Subcutaneous abdominal adipose tissue (tissue), 5 donors: ENCODE measurements at regions not wholly inside any gene's neighbourhood (a gene's known extent, or its start where the extent isn't known, plus 50 kb on each side); places are given as distances from the start of the nearest gene placed in this dataset.

Source experiments
- H3K27ac ChIP-seq: one replicate; pipeline ENCODE4 v1.7.0; 2013; ENCODE audit warnings: low read depth, mild to moderate bottlenecking, inconsistent platforms, low read length, moderate library complexity
- H3K27me3 ChIP-seq, 5 donors: one replicate each; pipeline ENCODE4 v1.7.0; 2013; ENCODE audit warnings: low read length in 5 of 5, inconsistent platforms in 1 of 5; ENCODE audit not compliant: control insufficient read depth in 5 of 5, insufficient read depth in 4 of 5
- H3K36me3 ChIP-seq, 5 donors: one replicate each; pipeline ENCODE4 v1.7.0; 2013; ENCODE audit warnings: low read length in 5 of 5; ENCODE audit not compliant: control insufficient read depth in 5 of 5, insufficient read depth in 5 of 5
- H3K4me1 ChIP-seq, 5 donors: one replicate each; pipeline ENCODE4 v1.7.0; 2013; ENCODE audit warnings: low read length in 5 of 5, mild to moderate bottlenecking in 3 of 5, moderate library complexity in 1 of 5; ENCODE audit not compliant: control insufficient read depth in 5 of 5, insufficient read depth in 5 of 5
- H3K4me3 ChIP-seq, 5 donors: one replicate each; pipeline ENCODE4 v1.7.0; 2013; ENCODE audit warnings: low read length in 5 of 5, low read depth in 1 of 5
- H3K9ac ChIP-seq, 5 donors: one replicate each; pipeline ENCODE4 v1.7.0; 2013; ENCODE audit warnings: low read length in 5 of 5, mild to moderate bottlenecking in 4 of 5, moderate library complexity in 3 of 5
- H3K9me3 ChIP-seq, 5 donors: one replicate each; pipeline ENCODE4 v1.7.0; 2013; ENCODE audit warnings: low read length in 5 of 5; ENCODE audit not compliant: control insufficient read depth in 5 of 5
- donor health status: healthy.
- donor health status: healthy.
- donor health status: healthy.
- donor health status: healthy.
- donor health status: healthy.

DNA sequence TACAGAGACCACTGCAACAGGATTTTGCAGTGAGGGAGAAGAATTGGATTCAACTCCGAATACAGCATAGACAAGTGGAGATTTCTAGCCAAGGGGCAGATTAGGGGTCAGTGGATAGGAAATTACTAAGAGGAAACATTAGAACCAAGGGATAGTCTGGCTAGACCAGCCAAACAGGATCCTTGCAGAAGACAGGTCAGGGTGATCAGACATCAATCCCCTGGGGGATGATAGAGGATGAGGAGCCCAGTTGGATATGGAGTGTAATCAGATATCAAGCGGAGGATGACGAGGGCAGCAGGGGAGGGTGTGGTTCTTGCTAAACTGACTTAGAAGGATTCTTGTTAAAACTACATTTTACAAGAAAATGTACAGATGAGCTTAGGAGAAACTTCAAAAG is 424.4 kb downstream of the DAD1 start:
- Histone ChIP-seq H3K36me3 (no peaks in the 10 kb centered on the region), H3K4me3 (no peak overlapping the region), H3K9ac (no peak overlapping the region), H3K4me1 (no peaks in the 10 kb centered on the region), H3K27me3 (no peaks in the 10 kb centered on the region), H3K9me3 (no peaks in the 10 kb centered on the region), H3K27ac (no peak overlapping the region)

GRCh38 chr14:22163051-22163450 is 426.0 kb downstream of the DAD1 start:
- Histone ChIP-seq H3K4me1 (no peaks in the 10 kb centered on the region), H3K4me3 (no peak overlapping the region), H3K9me3 (no peaks in the 10 kb centered on the region), H3K27ac (no peak overlapping the region), H3K27me3 (no peaks in the 10 kb centered on the region), H3K36me3 (no peaks in the 10 kb centered on the region), H3K9ac (no peak overlapping the region)

DNA sequence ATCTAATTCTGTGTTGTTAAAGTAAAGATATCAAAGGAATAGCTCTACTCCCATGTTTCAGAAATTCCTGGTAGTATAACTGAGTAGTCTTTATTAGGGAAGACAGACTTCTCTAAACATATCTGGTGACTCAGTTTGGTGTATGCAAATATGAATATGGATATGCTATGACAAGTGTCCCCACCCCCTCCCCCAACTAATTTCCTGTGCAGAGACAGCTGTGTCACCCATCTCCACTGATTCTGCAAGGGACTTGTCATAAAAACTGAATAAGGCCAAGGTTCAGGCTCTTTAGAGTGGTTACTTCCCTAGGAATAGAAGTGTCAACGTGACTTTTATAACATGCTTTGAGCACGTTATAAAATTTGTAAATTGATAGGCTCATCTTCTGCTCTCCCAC is 429.1 kb downstream of the DAD1 start:
- H3K27me3 ChIP-seq = no peaks in the 10 kb centered on the region
- H3K4me3 ChIP-seq = no peak overlapping the region
- no peaks in the 10 kb centered on the region for H3K9me3 ChIP-seq
- no peaks in the 10 kb centered on the region for H3K36me3 ChIP-seq
- no peak overlapping the region for H3K27ac ChIP-seq
- no peaks in the 10 kb centered on the region for H3K4me1 ChIP-seq
- no peak overlapping the region for H3K9ac ChIP-seq

DNA sequence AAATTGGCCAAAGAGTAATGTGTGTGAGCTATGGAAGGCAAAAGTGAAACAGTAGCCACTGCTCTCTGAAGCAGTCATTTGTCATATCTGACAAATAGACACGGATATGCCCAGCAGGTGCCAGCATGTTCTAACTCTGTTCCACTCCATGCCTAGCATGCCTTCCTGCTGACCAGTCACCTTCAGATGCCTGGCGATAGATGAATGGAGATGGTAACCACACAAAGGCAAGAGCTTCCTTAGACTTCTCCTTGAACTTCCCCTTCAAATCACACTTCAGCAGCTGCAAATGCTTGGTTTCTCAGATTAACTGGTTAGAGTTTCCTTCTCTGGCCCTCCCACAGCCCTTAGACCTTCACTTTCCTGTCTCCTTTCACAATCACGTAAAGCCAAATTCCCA is 429.9 kb downstream of the DAD1 start:
- H3K27me3 ChIP-seq = no peaks in the 10 kb centered on the region
- H3K9ac ChIP-seq = no peak overlapping the region
- H3K27ac ChIP-seq = no peak overlapping the region
- H3K9me3 ChIP-seq = no peaks in the 10 kb centered on the region
- no peaks in the 10 kb centered on the region for H3K4me1 ChIP-seq
- no peaks in the 10 kb centered on the region for H3K36me3 ChIP-seq
- H3K4me3 ChIP-seq = no peak overlapping the region

DNA sequence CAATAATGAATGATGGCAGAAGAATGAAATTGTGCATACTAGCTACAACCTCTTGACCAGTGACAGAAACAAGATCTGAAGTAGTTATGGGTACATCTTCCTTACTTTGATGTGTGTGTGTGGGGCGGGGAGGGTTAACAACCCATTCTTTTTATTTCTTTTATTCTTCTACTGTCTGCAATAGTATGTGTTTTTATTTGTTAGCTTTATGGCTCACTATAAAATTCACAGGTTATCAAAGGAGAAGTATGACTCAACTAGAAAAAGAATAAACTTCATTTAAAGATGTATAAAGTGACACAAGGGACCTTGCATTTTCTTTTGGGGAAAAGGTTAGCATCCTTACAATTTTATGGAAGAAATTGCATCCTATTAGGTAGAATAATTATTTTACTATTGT is 430.5 kb downstream of the DAD1 start:
- H3K27me3 ChIP-seq = no peaks in the 10 kb centered on the region
- H3K9ac ChIP-seq = no peak overlapping the region
- H3K4me1 ChIP-seq = no peaks in the 10 kb centered on the region
- no peak overlapping the region for H3K27ac ChIP-seq
- no peak overlapping the region for H3K4me3 ChIP-seq
- H3K36me3 ChIP-seq = no peaks in the 10 kb centered on the region
- H3K9me3 ChIP-seq = no peaks in the 10 kb centered on the region

DNA sequence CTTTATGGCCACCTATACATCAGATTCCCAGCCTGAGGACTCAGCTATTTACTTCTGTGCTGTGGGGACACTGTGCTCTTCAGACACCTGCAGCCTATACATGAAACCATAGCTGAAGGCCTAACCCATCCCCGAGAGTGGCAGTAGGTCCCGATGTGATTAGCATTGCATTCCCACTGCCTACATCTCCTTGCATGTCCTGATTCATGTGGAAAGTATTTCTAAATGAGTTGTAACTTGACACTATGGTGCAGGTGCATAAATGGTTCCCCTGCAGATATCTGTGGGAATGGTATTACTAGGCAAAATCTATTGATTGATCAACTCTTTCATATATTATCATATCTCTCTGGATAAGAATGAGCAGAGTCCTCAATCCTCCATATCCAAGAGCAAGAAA is 433.5 kb downstream of the DAD1 start:
- no peak overlapping the region for H3K4me3 ChIP-seq
- no peak overlapping the region for H3K9ac ChIP-seq
- no peak overlapping the region for H3K27ac ChIP-seq
- no peaks in the 10 kb centered on the region for H3K4me1 ChIP-seq
- no peaks in the 10 kb centered on the region for H3K27me3 ChIP-seq
- H3K36me3 ChIP-seq = no peaks in the 10 kb centered on the region
- H3K9me3 ChIP-seq = peaks cover 0 to 7% (median 0%) of the 10 kb centered on the region in 5 donors

DNA sequence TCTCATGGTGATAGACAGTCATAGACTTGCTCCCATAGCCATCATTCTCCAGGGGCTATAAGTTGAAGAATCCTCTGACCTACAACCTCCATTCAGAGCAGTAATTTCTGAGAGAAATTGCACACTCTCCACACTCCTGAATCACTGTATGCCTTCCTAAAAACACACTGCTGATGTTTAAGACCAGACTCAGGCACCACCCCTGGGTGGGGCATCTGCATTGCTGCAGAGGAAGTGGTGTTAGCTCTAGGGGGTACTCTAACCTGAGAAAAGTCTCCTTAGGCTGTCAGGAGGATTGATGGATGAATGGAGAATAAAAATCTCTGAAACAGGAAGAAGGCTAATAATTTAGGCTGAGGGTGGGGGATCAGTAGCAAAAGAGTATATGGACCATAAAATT is 436.1 kb downstream of the DAD1 start:
- Histone ChIP-seq H3K4me3 (no peak overlapping the region), H3K27ac (no peak overlapping the region), H3K27me3 (no peaks in the 10 kb centered on the region), H3K36me3 (no peaks in the 10 kb centered on the region), H3K9me3 (peaks cover 0 to 7% (median 0%) of the 10 kb centered on the region in 5 donors), H3K4me1 (no peaks in the 10 kb centered on the region), H3K9ac (no peak overlapping the region)

- Histone ChIP-seq H3K9ac (no peak overlapping the region), H3K9me3 (peaks cover 0 to 7% (median 0%) of the 10 kb centered on the region in 5 donors), H3K4me1 (no peaks in the 10 kb centered on the region), H3K27me3 (no peaks in the 10 kb centered on the region), H3K4me3 (no peak overlapping the region), H3K36me3 (no peaks in the 10 kb centered on the region), H3K27ac (no peak overlapping the region)
Observed at GRCh38 chr14:22152161-22152870, 436.7 kb downstream of the DAD1 start.

DNA sequence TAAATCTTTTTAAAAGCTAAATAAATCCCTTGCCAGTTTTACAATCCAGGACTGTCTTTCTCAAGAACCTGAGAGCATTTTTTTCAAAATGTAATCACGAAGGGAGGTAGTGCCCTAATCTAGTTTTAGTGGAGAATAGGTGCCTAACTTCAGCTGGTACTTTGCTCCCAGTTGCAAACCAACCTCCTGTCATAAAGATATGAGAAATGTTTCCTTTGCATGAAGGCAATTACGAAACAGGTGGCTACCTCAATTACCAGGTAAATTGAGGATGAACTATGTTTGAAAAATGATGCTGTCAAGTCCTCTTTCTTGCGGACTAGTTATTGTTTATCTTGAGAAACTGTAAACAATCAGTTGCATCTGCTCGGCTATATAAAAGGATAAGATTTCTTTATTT is 437.9 kb downstream of the DAD1 start:
- Histone ChIP-seq H3K9ac (no peak overlapping the region), H3K27ac (no peak overlapping the region), H3K9me3 (peaks cover 0 to 7% (median 0%) of the 10 kb centered on the region in 5 donors), H3K4me3 (no peak overlapping the region), H3K4me1 (no peaks in the 10 kb centered on the region), H3K36me3 (no peaks in the 10 kb centered on the region), H3K27me3 (no peaks in the 10 kb centered on the region)

- peaks cover 0 to 7% (median 0%) of the 10 kb centered on the region in 5 donors for H3K9me3 ChIP-seq
- no peaks in the 10 kb centered on the region for H3K36me3 ChIP-seq
- no peaks in the 10 kb centered on the region for H3K27me3 ChIP-seq
- H3K4me3 ChIP-seq = no peak overlapping the region
- no peak overlapping the region for H3K27ac ChIP-seq
- no peaks in the 10 kb centered on the region for H3K4me1 ChIP-seq
- H3K9ac ChIP-seq = no peak overlapping the region
Observed at GRCh38 chr14:22149058-22149457, 440.0 kb downstream of the DAD1 start.
